ENCODE measurements at regions not wholly inside any gene's neighbourhood (a gene's known extent, or its start where the extent isn't known, plus 50 kb on each side); places are given as distances from the start of the nearest gene placed in this dataset.

DNA sequence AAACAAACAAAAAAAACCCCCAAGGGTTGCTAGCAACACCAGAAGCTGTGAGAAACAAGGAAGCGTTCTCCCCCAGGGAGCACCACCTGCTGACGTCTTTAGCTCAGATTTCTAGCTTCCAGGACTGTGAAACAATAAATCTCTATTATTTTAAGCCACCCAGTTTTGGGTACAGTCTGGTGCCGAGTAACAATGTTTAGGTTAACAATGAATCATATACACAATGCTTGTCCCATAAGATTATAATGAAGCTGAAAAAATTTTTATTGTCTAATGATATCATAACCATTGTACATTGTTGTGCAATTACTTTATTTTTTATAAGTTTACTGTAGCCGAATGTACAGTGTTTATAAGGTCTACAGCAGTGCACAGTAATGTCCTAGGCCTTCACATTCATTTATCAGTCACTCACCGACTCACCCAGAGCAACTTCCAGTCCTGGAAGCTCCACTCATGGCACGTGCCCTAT is 72.1 kb upstream of the CAB39 start:
- no peak for DNase-seq (ENCODE audit: low read depth in 1 of 2, low spot score in 1 of 2)

GRCh38 chr2:230642966-230643365 is 69.7 kb upstream of the CAB39 start:
- DNase-seq (ENCODE audit: low read depth in 1 of 2, low spot score in 1 of 2), result no peak

DNA sequence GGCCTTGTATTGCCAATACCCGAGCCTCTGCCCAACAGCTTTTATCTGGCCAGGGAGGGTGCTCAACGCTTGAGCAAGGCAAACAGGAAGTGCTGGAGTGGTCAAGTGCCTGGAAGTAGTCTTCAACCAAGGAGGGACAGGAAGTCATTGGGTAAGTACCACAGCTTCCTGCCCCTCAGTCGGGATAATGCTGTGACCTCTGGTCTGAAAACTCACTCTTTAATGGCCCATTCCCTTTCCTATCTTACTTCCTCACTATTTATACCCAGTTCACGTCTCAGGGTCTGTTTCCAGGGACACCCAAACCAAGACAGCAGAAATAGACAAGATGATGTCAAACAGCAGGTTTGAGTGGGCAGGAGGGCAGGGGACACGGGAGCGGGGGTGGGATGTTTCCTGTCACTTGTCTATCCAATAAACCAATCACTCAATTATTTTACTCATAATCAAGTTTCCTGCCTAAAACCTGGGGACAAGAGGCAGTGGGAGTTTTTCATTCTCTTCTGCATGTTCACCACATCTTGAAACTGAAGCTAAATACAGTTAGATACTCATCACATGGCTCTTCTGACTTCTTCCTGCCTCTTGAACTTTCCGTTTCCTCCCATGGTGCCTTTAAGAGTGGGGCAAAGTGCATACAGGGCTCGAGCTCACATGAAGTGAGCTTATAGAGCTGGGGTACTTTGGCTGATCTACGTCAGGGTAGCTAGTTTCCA is 68.9 kb upstream of the CAB39 start:
- DNase-seq (ENCODE audit: low read depth in 1 of 2, low spot score in 1 of 2), result peak in 1 of 2 donors; percentile 61

DNA sequence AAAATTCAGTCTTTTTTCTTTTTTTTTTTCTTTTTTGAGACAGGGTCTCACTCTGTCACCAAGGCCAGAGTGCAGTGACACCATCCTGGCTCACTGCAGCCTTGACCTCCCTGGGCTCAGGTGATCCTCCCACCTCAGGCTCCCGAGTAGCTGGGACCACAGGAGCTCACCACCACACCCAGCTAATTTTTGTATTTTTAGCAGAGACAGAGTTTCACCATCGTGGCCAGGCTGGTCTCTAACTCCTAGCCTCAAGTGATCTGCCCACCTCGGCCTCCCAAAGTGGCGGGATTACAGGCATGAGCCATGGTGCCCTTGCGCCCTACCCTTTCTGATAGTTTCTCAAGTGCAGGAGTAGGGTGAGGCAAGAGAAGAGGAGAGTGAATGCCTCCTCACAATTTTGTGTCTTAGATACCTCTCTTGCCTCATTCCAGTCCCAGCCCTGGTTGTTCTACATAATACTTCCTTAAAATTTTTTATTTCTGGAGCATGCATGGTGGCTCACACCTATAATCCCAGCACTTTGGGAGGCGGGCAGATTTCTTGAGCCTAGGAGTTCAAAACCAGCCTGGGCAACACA is 68.2 kb upstream of the CAB39 start:
- no peak for DNase-seq (ENCODE audit: low read depth in 1 of 2, low spot score in 1 of 2)

DNA sequence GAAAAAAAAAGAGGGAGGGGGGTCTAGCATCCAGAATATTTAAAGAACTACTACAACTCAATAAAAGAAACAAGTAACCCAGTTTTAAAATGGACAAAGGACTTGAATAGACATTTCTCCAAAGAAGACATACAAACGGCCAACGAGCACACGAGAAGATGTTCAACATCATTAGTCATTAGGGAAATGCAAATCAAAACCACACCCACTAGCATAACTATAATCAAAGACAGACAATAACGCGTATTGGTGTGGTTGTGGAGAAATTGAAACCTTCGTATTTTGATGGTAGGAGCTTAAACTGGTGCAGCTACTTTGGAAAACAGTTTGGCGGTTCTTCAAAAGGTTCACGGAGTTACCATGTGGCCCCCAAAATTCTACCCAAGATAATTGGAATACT is 64.3 kb upstream of the CAB39 start:
- no peak for DNase-seq (ENCODE audit: low read depth in 1 of 2, low spot score in 1 of 2)

GRCh38 chr2:230650585-230651137 is 62.0 kb upstream of the CAB39 start:
- DNase-seq (ENCODE audit: low read depth in 1 of 2, low spot score in 1 of 2), result no peak

- DNase-seq (ENCODE audit: low read depth in 1 of 2, low spot score in 1 of 2), result no peak
Observed at GRCh38 chr2:230654057-230654456, 58.6 kb upstream of the CAB39 start.

- no peak for DNase-seq (ENCODE audit: low read depth in 1 of 2, low spot score in 1 of 2)
Observed at GRCh38 chr2:230657462-230657861, 55.2 kb upstream of the CAB39 start.

DNA sequence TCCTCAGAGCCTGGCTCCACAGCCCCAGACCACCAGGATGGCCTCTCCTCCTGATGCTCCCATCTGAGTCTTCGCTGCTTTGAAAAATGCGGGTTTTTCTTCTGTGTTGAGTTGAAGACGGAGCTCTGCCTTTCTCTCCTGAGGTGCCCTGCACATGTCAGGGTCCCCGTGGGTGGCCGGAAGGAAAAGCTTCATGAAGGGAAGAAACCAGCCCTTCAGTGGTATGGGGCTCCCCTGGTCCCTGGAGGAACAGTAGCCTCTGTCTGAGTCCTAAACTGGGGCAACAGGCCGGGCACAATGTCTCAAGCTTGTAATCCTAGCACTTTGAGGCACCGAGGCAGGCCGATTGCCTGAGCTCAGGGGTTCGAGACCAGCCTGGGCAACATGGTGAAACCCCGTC is 54.7 kb upstream of the CAB39 start:
- no peak for DNase-seq (ENCODE audit: low read depth in 1 of 2, low spot score in 1 of 2)

DNA sequence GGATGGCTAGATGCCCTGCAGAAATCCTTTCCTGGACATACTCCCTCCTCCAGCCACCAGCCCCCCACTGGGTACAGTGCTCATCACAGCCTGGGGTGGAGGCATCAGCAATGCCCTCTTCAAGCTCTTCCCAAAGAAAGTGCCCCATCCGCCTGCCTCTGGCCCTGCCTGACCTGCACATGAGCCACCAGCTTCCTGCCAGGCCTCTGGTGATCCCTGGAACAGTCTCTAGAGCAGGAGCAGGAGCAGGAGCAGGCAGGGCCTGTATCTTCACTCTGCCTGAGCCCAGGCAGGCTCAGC is 54.1 kb upstream of the CAB39 start:
- no peak for DNase-seq (ENCODE audit: low read depth in 1 of 2, low spot score in 1 of 2)

- DNase-seq (ENCODE audit: low read depth in 1 of 2, low spot score in 1 of 2), result peak; percentile 47 to 75
Observed at GRCh38 chr2:230658877-230659652, 53.6 kb upstream of the CAB39 start.

DNA sequence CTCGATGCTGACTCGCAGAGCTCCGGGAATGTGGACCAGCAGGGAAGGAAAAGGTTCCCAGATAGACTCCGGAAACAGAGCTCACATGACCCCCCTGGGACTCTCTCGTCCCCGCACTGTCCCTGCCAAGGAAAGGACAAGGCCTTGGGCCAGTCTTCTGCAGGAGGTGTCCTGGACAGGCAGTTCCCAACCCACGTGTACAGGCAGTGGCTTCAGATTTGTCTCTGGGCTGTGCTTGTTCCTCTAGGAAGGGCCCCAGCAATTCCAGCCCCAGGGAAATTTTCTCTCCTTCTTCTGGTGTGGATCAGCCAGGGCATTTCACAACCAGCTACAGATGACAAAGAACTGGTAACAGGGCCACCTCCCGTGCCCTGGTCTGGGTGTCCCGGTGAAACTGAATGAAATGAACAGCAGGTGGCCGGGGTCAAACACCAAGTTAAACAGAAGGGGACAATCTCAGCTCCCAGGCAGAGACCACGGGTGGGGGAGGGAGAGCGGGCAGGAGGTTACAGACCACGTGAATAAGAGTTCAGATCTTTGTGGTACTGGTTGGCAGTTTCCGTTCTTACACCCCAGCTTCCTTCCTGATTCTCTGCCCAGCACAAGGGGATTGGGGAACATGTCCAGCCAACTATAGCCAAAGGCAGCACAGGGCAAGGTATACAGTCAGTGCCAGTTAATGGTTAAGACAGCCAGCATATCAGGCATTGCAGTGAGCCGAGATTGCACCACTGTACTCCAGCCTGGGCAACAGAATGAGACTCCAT is 52.2 kb upstream of the CAB39 start:
- DNase-seq (ENCODE audit: low read depth in 1 of 2, low spot score in 1 of 2), result no peak

DNA sequence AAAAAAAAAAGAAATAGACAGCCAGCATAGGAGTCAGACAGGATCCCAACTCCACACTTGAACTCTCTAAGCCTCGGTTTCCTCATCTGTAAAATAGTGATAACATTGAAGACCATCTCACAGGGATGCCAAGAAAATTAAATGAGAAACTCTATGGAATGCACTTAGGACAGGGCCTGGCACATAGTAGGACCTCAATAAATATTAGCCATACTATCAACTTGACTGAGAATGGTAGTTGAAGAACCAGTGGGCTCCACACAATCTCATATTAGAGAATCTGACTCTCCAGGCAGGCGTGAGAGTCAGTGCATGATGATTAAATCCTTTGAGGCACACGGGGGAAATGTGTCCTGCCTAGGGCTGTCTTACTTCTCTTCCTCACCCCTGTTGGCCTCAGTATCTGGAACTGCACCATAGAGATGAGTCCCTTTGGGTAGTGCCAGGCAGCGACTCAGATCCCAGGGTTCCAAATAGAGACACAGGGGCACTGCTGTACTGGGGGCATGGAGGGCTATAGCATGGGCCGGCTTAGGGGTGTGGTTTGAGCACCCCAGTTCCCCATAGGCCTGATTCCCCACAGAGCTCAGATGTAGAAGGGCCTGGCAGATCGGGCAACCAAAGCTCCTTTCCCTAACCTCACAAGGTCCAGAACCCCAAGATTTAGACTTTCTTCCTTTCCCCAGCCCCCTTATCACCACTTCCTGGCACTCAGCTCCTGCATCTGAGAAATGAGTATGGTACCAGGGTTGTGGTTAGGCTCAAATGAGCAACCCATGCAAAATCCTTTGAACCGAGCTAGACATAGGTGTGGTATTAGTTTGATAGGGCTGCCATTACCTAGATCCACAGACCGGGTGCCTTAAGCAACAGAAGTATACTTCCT is 51.3 kb upstream of the CAB39 start:
- DNase-seq (ENCODE audit: low read depth in 1 of 2, low spot score in 1 of 2), result peak in 1 of 2 donors; percentile 61

All from activated CD4-positive, alpha-beta T cell treated with anti-CD3 and anti-CD28 coated beads, Interleukin-2, amount 50 U/mL, for 24 hours (primary cell).